ENCODE measurements at regions not wholly inside any gene's neighbourhood (a gene's known extent, or its start where the extent isn't known, plus 50 kb on each side); places are given as distances from the start of the nearest gene placed in this dataset.

- Histone ChIP-seq H3K79me2 (ENCODE audit: control insufficient read depth, low read length) (no peaks in the 10 kb centered on the region), H3K36me3 (ENCODE audit: control insufficient read depth, low read length) (no peaks in the 10 kb centered on the region), H4K20me1 (ENCODE audit: control insufficient read depth, insufficient read depth, low read depth, low read length) (no peaks in the 10 kb centered on the region), H3K4me1 (ENCODE audit: control insufficient read depth, low read length) (no peaks in the 10 kb centered on the region), H3K9me3 (ENCODE audit: control insufficient read depth, insufficient read depth, low read length) (no peaks in the 10 kb centered on the region), H3K27ac (ENCODE audit: low read depth, low read length) (no peak overlapping the region), H3K4me2 (ENCODE audit: low read length) (no peak overlapping the region), H3F3A (ENCODE audit: control insufficient read depth, insufficient read depth) (no peaks in the 10 kb centered on the region), H3K9me2 (replicated peaks; ENCODE audit: control insufficient read depth, low read length) (no peaks in the 10 kb centered on the region), H3K4me3 (ENCODE audit: low read length) (no peak overlapping the region), H3K27me3 (ENCODE audit: control insufficient read depth, low read length) (no peaks in the 10 kb centered on the region)
- TF ChIP-seq EZH2phosphoT487 (IDR thresholded peaks at IDR 0.05; ENCODE audit: borderline replicate concordance, low read length) (no peak), CTCF (IDR thresholded peaks at IDR 0.05; ENCODE audit: low read depth, low read length, poor library complexity, severe bottlenecking) (no peak)
Measured at GRCh38 chr7:118472581-118472980, 248.1 kb downstream of the ANKRD7 start.

GRCh38 chr7:118473271-118473670 lies 248.8 kb downstream of the ANKRD7 start:
- no peaks in the 10 kb centered on the region for H3K9me3 ChIP-seq (ENCODE audit: control insufficient read depth, insufficient read depth, low read length)
- H3K4me3 ChIP-seq (ENCODE audit: low read length): no peak overlapping the region
- no peaks in the 10 kb centered on the region for H3K4me1 ChIP-seq (ENCODE audit: control insufficient read depth, low read length)
- TF ChIP-seq CTCF (IDR thresholded peaks at IDR 0.05; ENCODE audit: low read depth, low read length, poor library complexity, severe bottlenecking) (no peak), EZH2phosphoT487 (IDR thresholded peaks at IDR 0.05; ENCODE audit: borderline replicate concordance, low read length) (no peak)
- H3K27me3 ChIP-seq (ENCODE audit: control insufficient read depth, low read length): no peaks in the 10 kb centered on the region
- no peaks in the 10 kb centered on the region for H3K36me3 ChIP-seq (ENCODE audit: control insufficient read depth, low read length)
- no peak overlapping the region for H3K4me2 ChIP-seq (ENCODE audit: low read length)
- H4K20me1 ChIP-seq (ENCODE audit: control insufficient read depth, insufficient read depth, low read depth, low read length): no peaks in the 10 kb centered on the region
- no peak overlapping the region for H3K27ac ChIP-seq (ENCODE audit: low read depth, low read length)
- H3K79me2 ChIP-seq (ENCODE audit: control insufficient read depth, low read length): no peaks in the 10 kb centered on the region
- H3K9me2 ChIP-seq (replicated peaks; ENCODE audit: control insufficient read depth, low read length): no peaks in the 10 kb centered on the region
- no peaks in the 10 kb centered on the region for H3F3A ChIP-seq (ENCODE audit: control insufficient read depth, insufficient read depth)

GRCh38 chr7:118476036-118476435 lies 251.5 kb downstream of the ANKRD7 start:
- Histone ChIP-seq H3K27ac (ENCODE audit: low read depth, low read length) (no peak overlapping the region), H3K4me2 (ENCODE audit: low read length) (no peak overlapping the region), H3K36me3 (ENCODE audit: control insufficient read depth, low read length) (no peaks in the 10 kb centered on the region), H3F3A (ENCODE audit: control insufficient read depth, insufficient read depth) (no peaks in the 10 kb centered on the region), H4K20me1 (ENCODE audit: control insufficient read depth, insufficient read depth, low read depth, low read length) (no peaks in the 10 kb centered on the region), H3K9me3 (ENCODE audit: control insufficient read depth, insufficient read depth, low read length) (no peaks in the 10 kb centered on the region), H3K79me2 (ENCODE audit: control insufficient read depth, low read length) (no peaks in the 10 kb centered on the region), H3K4me1 (ENCODE audit: control insufficient read depth, low read length) (no peaks in the 10 kb centered on the region), H3K27me3 (ENCODE audit: control insufficient read depth, low read length) (no peaks in the 10 kb centered on the region), H3K9me2 (replicated peaks; ENCODE audit: control insufficient read depth, low read length) (no peaks in the 10 kb centered on the region), H3K4me3 (ENCODE audit: low read length) (no peak overlapping the region)
- no peak for TF ChIP-seq EZH2phosphoT487 (IDR thresholded peaks at IDR 0.05; ENCODE audit: borderline replicate concordance, low read length)
- no peak for TF ChIP-seq CTCF (IDR thresholded peaks at IDR 0.05; ENCODE audit: low read depth, low read length, poor library complexity, severe bottlenecking)

GRCh38 chr7:118477036-118477435 lies 252.5 kb downstream of the ANKRD7 start:
- Histone ChIP-seq H3F3A (ENCODE audit: control insufficient read depth, insufficient read depth) (no peaks in the 10 kb centered on the region), H3K36me3 (ENCODE audit: control insufficient read depth, low read length) (no peaks in the 10 kb centered on the region), H3K4me2 (ENCODE audit: low read length) (no peak overlapping the region), H3K4me3 (ENCODE audit: low read length) (no peak overlapping the region), H3K79me2 (ENCODE audit: control insufficient read depth, low read length) (no peaks in the 10 kb centered on the region), H3K9me3 (ENCODE audit: control insufficient read depth, insufficient read depth, low read length) (peaks cover 5% of the 10 kb centered on the region; the same call in 1 of the 2 replicates), H3K27ac (ENCODE audit: low read depth, low read length) (no peak overlapping the region), H3K4me1 (ENCODE audit: control insufficient read depth, low read length) (no peaks in the 10 kb centered on the region), H4K20me1 (ENCODE audit: control insufficient read depth, insufficient read depth, low read depth, low read length) (no peaks in the 10 kb centered on the region), H3K9me2 (replicated peaks; ENCODE audit: control insufficient read depth, low read length) (no peaks in the 10 kb centered on the region), H3K27me3 (ENCODE audit: control insufficient read depth, low read length) (no peaks in the 10 kb centered on the region)
- no peak for TF ChIP-seq CTCF (IDR thresholded peaks at IDR 0.05; ENCODE audit: low read depth, low read length, poor library complexity, severe bottlenecking)
- TF ChIP-seq EZH2phosphoT487 (IDR thresholded peaks at IDR 0.05; ENCODE audit: borderline replicate concordance, low read length): no peak

Data from DOHH2 (cell line).